IMR-90 (cell line): ENCODE measurements at regions not wholly inside any gene's neighbourhood (a gene's known extent, or its start where the extent isn't known, plus 50 kb on each side); places are given as distances from the start of the nearest gene placed in this dataset.

Source experiments
- ATAC-seq: fragments of 200-7000 bp; cut with Tn5 transposase; 2 replicates; pipeline ENCODE4 v1.9.1; 2020; ENCODE audit warnings: low read depth, mild to moderate bottlenecking, moderate library complexity
- BruUV-seq: library from RNA; stranded (reverse); fragments of 400-500 nt; replicated peaks from 2 replicates; lab custom pipeline; 2021; lab: Mats Ljungman, UMichigan
- CTCF ChIA-PET: fragments of 300-600 bp; formaldehyde crosslinking; extraction: SDS; loops from one replicate; lab custom pipeline; 2021; ENCODE audit warnings: antibody characterized with exemption; lab: Yijun Ruan, JAX
- POLR2A ChIA-PET: fragments of 300-600 bp; sonication (Branson Sonifier 250); formaldehyde crosslinking; loops from one replicate; lab custom pipeline; 2022; ENCODE audit warnings: antibody characterized with exemption; ENCODE audit not compliant: unreplicated experiment; lab: Charles Lee
- DNase-seq: peaks from one replicate; pipeline ENCODE4 v3.0.0; 2013
- H2AFZ ChIP-seq: replicated peaks from 2 replicates; pipeline ENCODE3; 2013; ENCODE audit warnings: low read length, mild to moderate bottlenecking; ENCODE audit not compliant: poor library complexity
- H2AK5ac ChIP-seq: 2 replicates; pipeline ENCODE4 v1.6.1; 2013; ENCODE audit warnings: low read depth, low read length, inconsistent platforms
- H2AK9ac ChIP-seq: replicated peaks from 2 replicates; pipeline ENCODE3; 2013; ENCODE audit warnings: mild to moderate bottlenecking, low read depth, low read length, moderate library complexity; ENCODE audit not compliant: poor library complexity
- H2BK120ac ChIP-seq: 2 replicates; pipeline ENCODE4 v1.6.1; 2013; ENCODE audit warnings: low read depth, low read length, inconsistent platforms
- H2BK15ac ChIP-seq: 3 replicates; pipeline ENCODE4 v1.6.1; 2013; ENCODE audit warnings: low read depth, low read length, inconsistent platforms
- H2BK20ac ChIP-seq: 2 replicates; pipeline ENCODE4 v1.6.1; 2013; ENCODE audit warnings: low read depth, mild to moderate bottlenecking, inconsistent platforms, low read length, moderate library complexity
- H2BK5ac ChIP-seq: 2 replicates; pipeline ENCODE4 v1.6.1; 2013; ENCODE audit warnings: mild to moderate bottlenecking, low read depth, low read length, inconsistent platforms; ENCODE audit not compliant: poor library complexity, severe bottlenecking
- H3K14ac ChIP-seq: replicated peaks from 2 replicates; pipeline ENCODE4 v1.6.1; 2013; ENCODE audit warnings: low read depth, low read length, inconsistent platforms
- H3K18ac ChIP-seq: 2 replicates; pipeline ENCODE4 v1.6.1; 2013; ENCODE audit warnings: low read depth, low read length, control low read depth
- H3K23ac ChIP-seq: 2 replicates; pipeline ENCODE4 v1.6.1; 2013; ENCODE audit warnings: low read depth, low read length, inconsistent platforms
- H3K27ac ChIP-seq: 2 replicates; pipeline ENCODE4 v1.5.1; 2013; ENCODE audit warnings: mild to moderate bottlenecking, control low read depth, low read length; ENCODE audit not compliant: insufficient read depth
- H3K27me3 ChIP-seq: 2 replicates; pipeline ENCODE4 v1.6.1; 2013; ENCODE audit warnings: low read length; ENCODE audit not compliant: control insufficient read depth, insufficient read depth
- H3K36me3 ChIP-seq: 2 replicates; pipeline ENCODE4 v1.6.1; 2013; ENCODE audit warnings: low read length, mixed read lengths; ENCODE audit not compliant: control insufficient read depth, insufficient read depth
- H3K4ac ChIP-seq: 2 replicates; pipeline ENCODE4 v1.6.1; 2013; ENCODE audit warnings: low read depth, low read length, inconsistent platforms
- H3K4me1 ChIP-seq: 2 replicates; pipeline ENCODE4 v1.6.1; 2013; ENCODE audit warnings: low read length, mixed read lengths; ENCODE audit not compliant: control insufficient read depth, insufficient read depth
- H3K4me2 ChIP-seq: 2 replicates; pipeline ENCODE4 v1.6.1; 2013; ENCODE audit warnings: low read depth, mild to moderate bottlenecking, control low read depth, low read length, moderate library complexity
- H3K4me3 ChIP-seq: 2 replicates; pipeline ENCODE4 v1.5.1; 2013; ENCODE audit warnings: low read depth, mild to moderate bottlenecking, control low read depth, low read length, moderate library complexity; ENCODE audit not compliant: insufficient read depth
- H3K56ac ChIP-seq: 2 replicates; pipeline ENCODE4 v1.6.1; 2013; ENCODE audit warnings: low read length, inconsistent platforms; ENCODE audit not compliant: insufficient read depth; ENCODE audit errors: extremely low read depth
- H3K79me1 ChIP-seq, 2 experiments: 2 replicates each; pipeline ENCODE4 v1.6.1; 2013; ENCODE audit warnings: low read length in 2 of 2, inconsistent platforms in 1 of 2, low read depth in 1 of 2
- H3K9ac ChIP-seq: 2 replicates; pipeline ENCODE4 v1.6.1; 2013; ENCODE audit warnings: low read depth, low read length, control low read depth
- H3K9me1 ChIP-seq: 2 replicates; pipeline ENCODE4 v1.6.1; 2013; ENCODE audit warnings: low read length, inconsistent platforms; ENCODE audit not compliant: insufficient read depth
- H3K9me3 ChIP-seq: 2 replicates; pipeline ENCODE4 v1.6.1; 2013; ENCODE audit warnings: low read length; ENCODE audit not compliant: control insufficient read depth, insufficient read depth
- H4K20me1 ChIP-seq: 2 replicates; pipeline ENCODE4 v1.6.1; 2013; ENCODE audit warnings: low read length, inconsistent platforms; ENCODE audit not compliant: insufficient read depth
- H4K5ac ChIP-seq: 2 replicates; pipeline ENCODE4 v1.6.1; 2013; ENCODE audit warnings: mild to moderate bottlenecking, low read depth, low read length, control low read depth
- H4K8ac ChIP-seq, 2 experiments: 2 replicates each; pipeline ENCODE4 v1.6.1; 2013; ENCODE audit warnings: low read depth in 2 of 2, low read length in 2 of 2, control low read depth in 1 of 2, inconsistent platforms in 1 of 2
- H4K91ac ChIP-seq: 2 replicates; pipeline ENCODE4 v1.6.1; 2013; ENCODE audit warnings: low read depth, low read length, inconsistent platforms; ENCODE audit not compliant: insufficient read depth
- BHLHE40 ChIP-seq: fragments of 150-350 bp; IDR thresholded peaks from 2 replicates; pipeline ENCODE4 v1.6.1; 2016; ENCODE audit warnings: mild to moderate bottlenecking, low read depth, low read length
- CEBPB ChIP-seq: IDR thresholded peaks from 2 replicates; pipeline ENCODE4 v1.6.1; 2012; ENCODE audit warnings: low read depth, low read length, improper control_type of control experiment
- CHD1 ChIP-seq: IDR thresholded peaks from 2 replicates; pipeline ENCODE4 v1.6.1; 2012; ENCODE audit warnings: low read depth, low read length, improper control_type of control experiment
- FOS ChIP-seq: fragments of 150-350 bp; IDR thresholded peaks from 2 replicates; pipeline ENCODE4 v1.6.1; 2016; ENCODE audit warnings: low read depth, low read length
- MAFK ChIP-seq: IDR thresholded peaks from 2 replicates; pipeline ENCODE4 v1.6.1; 2012; ENCODE audit warnings: low read depth, low read length, improper control_type of control experiment
- MAZ ChIP-seq: IDR thresholded peaks from 2 replicates; pipeline ENCODE4 v1.6.1; 2012; ENCODE audit warnings: low read depth, mild to moderate bottlenecking, low read length, improper control_type of control experiment, moderate library complexity, borderline replicate concordance
- MXI1 ChIP-seq: IDR thresholded peaks from 2 replicates; pipeline ENCODE4 v1.6.1; 2012; ENCODE audit warnings: low read depth, mild to moderate bottlenecking, low read length, moderate library complexity, borderline replicate concordance
- NFE2L2 ChIP-seq: fragments of 150-350 bp; IDR thresholded peaks from 2 replicates; pipeline ENCODE4 v1.6.1; 2016; ENCODE audit warnings: low read depth, mild to moderate bottlenecking, low read length
- POLR2A ChIP-seq: IDR thresholded peaks from 2 replicates; pipeline ENCODE4 v1.6.1; 2012; ENCODE audit warnings: mild to moderate bottlenecking, low read depth, low read length
- RAD21 ChIP-seq: IDR thresholded peaks from 2 replicates; pipeline ENCODE4 v1.6.1; 2012; ENCODE audit warnings: low read length, improper control_type of control experiment
- RCOR1 ChIP-seq: IDR thresholded peaks from 2 replicates; pipeline ENCODE4 v1.6.1; 2012; ENCODE audit warnings: mild to moderate bottlenecking, low read length, improper control_type of control experiment; ENCODE audit not compliant: insufficient replicate concordance
- RFX5 ChIP-seq: IDR thresholded peaks from 2 replicates; pipeline ENCODE4 v1.8.0; 2012; ENCODE audit warnings: low read depth, mild to moderate bottlenecking, low read length, moderate library complexity
- SMC3 ChIP-seq: fragments of 150-350 bp; IDR thresholded peaks from 2 replicates; pipeline ENCODE4 v1.6.1; 2016; ENCODE audit warnings: low read depth, mild to moderate bottlenecking, antibody characterized with exemption, low read length, moderate library complexity
- USF2 ChIP-seq: fragments of 150-350 bp; IDR thresholded peaks from 2 replicates; pipeline ENCODE4 v1.6.1; 2017; ENCODE audit warnings: mild to moderate bottlenecking, antibody characterized with exemption, low read length, low read depth
- WGBS, 2 experiments: methylation state at CpG; one replicate each; pipeline versions ENCODE4 v1.1.5 to v1.1.7; 2013; ENCODE audit warnings: missing lambda C conversion rate in 2 of 2; ENCODE audit not compliant: insufficient read length in 1 of 2; ENCODE audit errors: extremely low coverage in 2 of 2; 5-methylcytosine and 5-hydroxymethylcytosine counted together
- dilution Hi-C: fragments of 300-500 bp; cut with HindIII; formaldehyde crosslinking; loops from one replicate; pipeline ENCODE4 v1.14.3; 2018; ENCODE audit warnings: low sequenced_read_pairs; ENCODE audit not compliant: unreplicated experiment
- in situ Hi-C: fragments of 300-500 bp; cut with MboI; formaldehyde crosslinking; loops from 3 replicates; pipeline ENCODE4 v1.14.3; 2019; ENCODE audit warnings: low sequenced_read_pairs, inconsistent platforms, mixed read lengths
- intact Hi-C: fragments of 100-400 bp; cut with micrococcal nuclease; formaldehyde crosslinking; loops from 2 replicates; pipeline ENCODE4 v1.10.0; 2022
- TF ChIP-seq, protein P1 (sequence below): fragments of 150-350 bp; IDR thresholded peaks from 2 replicates; pipeline ENCODE4 v1.6.1; 2016; ENCODE audit warnings: low read depth, mild to moderate bottlenecking, low read length, moderate library complexity, borderline replicate concordance
- TF ChIP-seq, protein P2 (sequence below): conservative IDR thresholded peaks from 2 replicates; pipeline ENCODE4 v1.5.1; 2012; ENCODE audit warnings: mild to moderate bottlenecking, low read depth, low read length, improper control_type of control experiment

GRCh38 chr2:153311432-153311831 is 167.1 kb downstream of the RPRM start:
- Histone ChIP-seq H3K4ac (no peak overlapping the region), H2AK5ac (no peak overlapping the region), H4K5ac (no peak overlapping the region), H3K18ac (no peak overlapping the region), H3K9me1 (no peaks in the 10 kb centered on the region), H3K14ac (no peak overlapping the region), H3K23ac (no peak overlapping the region), H3K4me3 (no peak overlapping the region), H3K27me3 (no peaks in the 10 kb centered on the region), H3K79me1 (no peaks in the 10 kb centered on the region), H2BK5ac (no peak overlapping the region), H2BK15ac (no peak overlapping the region), H3K27ac (no peak overlapping the region), H2AK9ac (no peak overlapping the region), H3K4me2 (no peak overlapping the region), H2AFZ (no peak overlapping the region), H4K20me1 (no peaks in the 10 kb centered on the region), H3K36me3 (no peaks in the 10 kb centered on the region), H3K56ac (no peak overlapping the region), H3K9ac (no peak overlapping the region), H3K9me3 (peaks cover 3% of the 10 kb centered on the region), H4K91ac (no peak overlapping the region), H2BK120ac (no peak overlapping the region), H3K4me1 (no peaks in the 10 kb centered on the region), H2BK20ac (no peak overlapping the region), H4K8ac (no peak overlapping the region)
- BruUV-seq = no TSS peak
- dilution Hi-C loops (no loop called here), in situ Hi-C loops (no loop called here), intact Hi-C loops (no loop called here)
- DNase-seq (no peak), ATAC-seq (no peak)
- ChIA-PET CTCF (no interaction called here), POLR2A (no interaction called here)
- no CpG with 5 or more reads among the region's 8 CpGs for WGBS, 2 experiments
- TF ChIP-seq CHD1 = no peak
- TF ChIP-seq, protein P1, sequence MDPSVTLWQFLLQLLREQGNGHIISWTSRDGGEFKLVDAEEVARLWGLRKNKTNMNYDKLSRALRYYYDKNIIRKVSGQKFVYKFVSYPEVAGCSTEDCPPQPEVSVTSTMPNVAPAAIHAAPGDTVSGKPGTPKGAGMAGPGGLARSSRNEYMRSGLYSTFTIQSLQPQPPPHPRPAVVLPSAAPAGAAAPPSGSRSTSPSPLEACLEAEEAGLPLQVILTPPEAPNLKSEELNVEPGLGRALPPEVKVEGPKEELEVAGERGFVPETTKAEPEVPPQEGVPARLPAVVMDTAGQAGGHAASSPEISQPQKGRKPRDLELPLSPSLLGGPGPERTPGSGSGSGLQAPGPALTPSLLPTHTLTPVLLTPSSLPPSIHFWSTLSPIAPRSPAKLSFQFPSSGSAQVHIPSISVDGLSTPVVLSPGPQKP = no peak
- no peak for TF ChIP-seq RCOR1
- no peak for TF ChIP-seq NFE2L2
- TF ChIP-seq POLR2A = no peak
- TF ChIP-seq, protein P2, sequence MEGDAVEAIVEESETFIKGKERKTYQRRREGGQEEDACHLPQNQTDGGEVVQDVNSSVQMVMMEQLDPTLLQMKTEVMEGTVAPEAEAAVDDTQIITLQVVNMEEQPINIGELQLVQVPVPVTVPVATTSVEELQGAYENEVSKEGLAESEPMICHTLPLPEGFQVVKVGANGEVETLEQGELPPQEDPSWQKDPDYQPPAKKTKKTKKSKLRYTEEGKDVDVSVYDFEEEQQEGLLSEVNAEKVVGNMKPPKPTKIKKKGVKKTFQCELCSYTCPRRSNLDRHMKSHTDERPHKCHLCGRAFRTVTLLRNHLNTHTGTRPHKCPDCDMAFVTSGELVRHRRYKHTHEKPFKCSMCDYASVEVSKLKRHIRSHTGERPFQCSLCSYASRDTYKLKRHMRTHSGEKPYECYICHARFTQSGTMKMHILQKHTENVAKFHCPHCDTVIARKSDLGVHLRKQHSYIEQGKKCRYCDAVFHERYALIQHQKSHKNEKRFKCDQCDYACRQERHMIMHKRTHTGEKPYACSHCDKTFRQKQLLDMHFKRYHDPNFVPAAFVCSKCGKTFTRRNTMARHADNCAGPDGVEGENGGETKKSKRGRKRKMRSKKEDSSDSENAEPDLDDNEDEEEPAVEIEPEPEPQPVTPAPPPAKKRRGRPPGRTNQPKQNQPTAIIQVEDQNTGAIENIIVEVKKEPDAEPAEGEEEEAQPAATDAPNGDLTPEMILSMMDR = no peak
- no peak for TF ChIP-seq MAZ
- TF ChIP-seq MAFK = no peak
- no peak for TF ChIP-seq BHLHE40
- TF ChIP-seq RFX5 = no peak
- no peak for TF ChIP-seq MXI1
- TF ChIP-seq CEBPB = no peak
- no peak for TF ChIP-seq RAD21
- no peak for TF ChIP-seq USF2
- no peak for TF ChIP-seq FOS
- no peak for TF ChIP-seq SMC3
